NCI-H2081 (cell line): ENCODE measurements at regions not wholly inside any gene's neighbourhood (a gene's known extent, or its start where the extent isn't known, plus 50 kb on each side); places are given as distances from the start of the nearest gene placed in this dataset.

ENCODE experiments used
- DNase-seq, 2 experiments: peaks; one replicate each; lab custom pipeline; 2025; lab: John Stamatoyannopoulos, UW

DNA sequence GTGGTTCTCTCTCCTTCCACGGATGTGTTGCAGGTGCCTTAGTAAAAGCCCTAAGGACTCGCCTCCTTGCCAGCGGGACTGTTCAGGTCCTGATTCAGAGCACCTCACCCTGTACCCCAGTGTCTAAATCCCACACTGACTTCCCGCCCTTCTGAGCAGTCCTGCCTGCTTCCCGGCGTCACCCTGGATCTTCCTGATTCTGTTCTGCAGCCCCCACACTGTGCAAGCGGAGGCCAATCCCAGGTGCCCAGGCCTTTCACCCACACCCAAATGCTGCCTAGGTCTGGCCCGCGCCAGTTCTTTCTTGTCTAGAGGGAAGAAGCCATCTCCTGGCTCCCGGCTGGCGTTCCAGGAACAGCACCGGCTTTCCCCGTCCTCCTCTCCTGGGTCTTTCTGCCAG is 95.9 kb upstream of the GALNT2 start:
- DNase-seq: no peak

GRCh38 chr1:229972600-229973296 is 94.3 kb upstream of the GALNT2 start:
- DNase-seq: no peak

GRCh38 chr1:229973297-229973612 is 93.8 kb upstream of the GALNT2 start:
- DNase-seq: no peak

GRCh38 chr1:229975047-229975446 is 92.0 kb upstream of the GALNT2 start:
- DNase-seq: no peak

DNA sequence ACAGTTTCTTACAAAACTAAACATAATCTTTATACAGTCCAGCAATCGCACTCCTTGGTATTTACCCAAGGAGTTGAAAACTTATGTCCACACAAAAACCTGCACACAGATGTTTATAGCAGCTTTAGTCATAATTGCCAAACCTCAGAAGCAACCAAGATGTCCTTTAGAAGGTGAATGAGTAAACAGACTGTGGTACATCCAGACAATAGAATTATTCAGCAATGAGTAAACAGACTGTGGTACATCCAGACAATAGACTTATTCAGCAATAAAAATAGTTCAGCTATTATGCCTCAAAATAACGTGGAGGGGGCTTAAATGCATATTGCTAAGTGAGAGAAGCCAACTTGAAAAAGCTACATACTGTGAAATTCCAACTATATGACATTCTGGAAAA is 87.0 kb upstream of the GALNT2 start:
- DNase-seq: no peak

DNA sequence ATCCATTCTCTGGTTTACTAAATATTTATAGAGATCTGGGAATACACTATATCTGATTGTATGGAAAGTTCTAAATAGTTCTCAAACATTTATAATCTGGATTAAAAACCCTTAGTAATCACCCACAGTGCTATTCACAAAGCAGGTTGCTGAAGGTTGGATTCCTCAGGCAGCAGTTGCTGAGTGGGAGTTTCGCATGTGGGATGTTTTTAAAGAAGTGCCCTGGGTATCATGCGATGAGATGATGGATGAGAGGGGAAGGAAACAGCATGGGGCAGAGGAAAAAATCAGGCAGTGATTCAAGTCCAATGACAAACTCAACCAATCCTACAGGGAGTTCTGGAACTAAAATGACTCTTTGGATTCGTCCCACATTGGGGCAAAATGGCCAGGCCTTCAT is 85.3 kb upstream of the GALNT2 start:
- no peak for DNase-seq

DNA sequence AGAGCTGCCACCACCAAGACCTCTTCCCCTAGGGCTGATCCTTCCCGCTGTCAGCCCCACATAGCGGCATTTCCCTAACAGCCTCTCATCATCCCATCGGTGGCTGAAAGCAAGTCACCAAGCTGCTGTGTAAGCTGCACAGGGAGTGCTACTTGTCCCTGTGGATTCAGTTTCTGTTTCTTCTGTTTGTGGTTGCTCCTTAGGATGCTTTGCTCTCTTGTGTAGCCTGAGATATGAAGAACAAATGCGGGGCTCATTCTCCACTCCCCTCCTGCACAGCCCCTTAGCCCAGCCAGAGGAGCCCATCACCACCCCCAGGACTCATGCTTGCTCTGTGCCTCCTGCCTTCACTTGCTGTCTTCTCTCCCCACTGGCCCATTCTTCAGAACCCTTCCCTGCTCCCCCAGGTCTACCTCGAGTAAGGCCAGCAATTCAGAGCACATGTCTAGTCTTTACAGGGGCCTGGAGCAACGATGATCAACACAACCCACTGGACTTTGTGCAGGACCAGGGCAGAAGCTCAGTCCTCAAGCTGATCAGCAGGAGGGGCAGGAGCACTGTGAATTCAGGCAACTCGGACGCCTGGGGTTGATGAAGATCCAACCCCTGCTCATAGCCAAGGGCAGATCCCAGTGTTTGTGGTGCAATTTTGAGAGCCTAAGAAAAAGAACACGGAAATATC is 82.6 kb upstream of the GALNT2 start:
- DNase-seq: no peak

DNA sequence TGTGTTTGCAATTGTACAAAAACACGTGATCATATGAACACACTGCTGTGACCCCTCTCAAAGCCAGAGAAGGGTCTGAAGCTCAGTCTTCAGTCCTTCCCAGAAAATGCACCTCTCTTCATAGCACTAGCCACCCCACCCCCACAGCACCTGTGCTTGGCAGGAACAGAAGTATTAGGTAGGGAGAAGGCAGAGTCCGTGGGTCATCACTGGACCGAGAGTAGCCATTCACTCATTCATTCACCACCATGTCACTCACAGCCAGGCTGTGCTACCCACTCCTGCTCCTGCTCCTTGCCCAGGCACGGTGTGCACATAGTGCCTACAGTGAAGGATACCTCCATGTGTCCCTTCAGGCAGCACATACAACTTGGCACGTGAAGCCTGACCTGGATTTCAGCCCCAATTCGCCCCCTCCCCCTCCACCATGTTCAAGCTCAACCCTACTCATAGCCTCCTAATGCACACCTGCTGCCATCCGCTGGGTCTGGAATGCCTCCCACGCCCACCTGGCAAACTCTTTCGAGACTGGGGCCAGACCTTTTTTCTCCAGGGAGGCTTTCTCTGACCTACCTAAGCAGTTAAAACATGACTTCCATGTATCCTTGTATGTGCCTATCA is 81.9 kb upstream of the GALNT2 start:
- no peak for DNase-seq

- DNase-seq: no peak
Measured at GRCh38 chr1:229985613-229986010, 81.4 kb upstream of the GALNT2 start.

- no peak for DNase-seq
Measured at GRCh38 chr1:229986737-229987337, 80.2 kb upstream of the GALNT2 start.

DNA sequence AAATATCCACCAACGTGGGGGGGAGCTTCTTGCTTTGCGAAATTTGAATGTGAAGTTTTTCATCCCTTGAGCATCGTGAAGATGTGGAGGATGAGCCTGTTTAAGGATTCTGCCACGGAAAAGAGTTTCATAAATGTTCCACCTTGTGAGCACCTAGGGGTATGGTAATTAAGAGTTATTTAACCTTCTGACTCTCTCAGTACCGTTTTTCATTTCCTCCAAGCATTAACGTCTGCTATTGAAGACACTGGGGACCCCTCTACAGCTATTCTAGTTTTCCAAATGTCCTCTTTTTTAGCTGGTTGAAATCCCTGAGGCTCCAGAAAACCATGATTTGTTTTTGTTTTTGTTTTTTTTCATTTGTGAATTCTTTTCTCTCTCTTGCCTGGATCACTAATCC is 79.1 kb upstream of the GALNT2 start:
- DNase-seq: no peak

- no peak for DNase-seq
Measured at GRCh38 chr1:229988534-229988933, 78.5 kb upstream of the GALNT2 start.

DNA sequence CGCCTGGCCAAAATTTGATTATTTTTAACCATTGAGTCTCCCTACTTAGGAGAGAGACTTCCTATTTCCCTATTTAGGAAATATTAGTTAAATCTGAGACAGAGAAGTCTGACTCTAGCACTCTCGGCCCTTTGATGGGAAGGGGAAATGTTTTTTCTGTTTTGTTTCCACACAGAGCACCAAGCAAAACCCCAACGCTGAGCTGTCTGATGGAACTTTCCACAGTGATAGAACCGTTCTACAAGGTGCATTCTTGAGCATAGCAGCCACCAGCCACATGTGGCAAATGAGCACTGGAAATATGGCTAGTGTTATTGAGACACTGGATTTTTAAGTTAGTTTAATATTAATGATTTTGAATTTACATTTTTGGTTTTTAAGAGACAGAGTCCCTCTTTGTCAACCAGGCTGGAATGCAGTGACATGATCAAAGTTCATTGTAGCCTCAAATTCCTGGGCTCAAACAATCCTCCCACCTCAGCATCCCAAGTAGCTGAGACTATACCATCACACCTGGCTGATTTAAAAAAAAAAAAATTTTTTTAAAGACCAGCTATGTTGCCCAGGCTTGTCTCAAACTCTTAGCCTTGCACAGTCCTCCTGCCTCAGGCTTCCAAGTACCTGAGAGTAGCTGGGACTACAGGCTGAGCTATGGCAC is 77.3 kb upstream of the GALNT2 start:
- DNase-seq: no peak

DNA sequence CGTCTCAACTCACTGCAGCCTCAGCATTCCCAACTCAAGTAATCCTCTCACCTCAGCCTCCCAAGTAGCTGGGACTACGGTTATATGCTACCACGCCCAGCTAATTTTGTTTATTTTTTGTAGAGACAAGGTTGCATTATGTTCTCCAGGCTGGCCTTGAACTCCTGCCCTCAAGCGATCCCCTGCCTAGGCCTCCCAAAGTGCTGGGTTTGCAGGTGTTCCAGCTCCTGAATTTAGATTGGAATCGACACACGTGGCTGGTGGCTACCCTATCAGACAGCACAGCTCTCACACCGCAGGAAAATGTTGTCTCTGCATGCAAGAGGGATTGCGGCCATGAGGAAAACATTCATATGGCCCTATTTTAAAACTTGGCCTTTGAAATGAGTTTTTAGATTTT is 76.7 kb upstream of the GALNT2 start:
- DNase-seq: no peak

- no peak for DNase-seq
Measured at GRCh38 chr1:229991104-229991513, 75.9 kb upstream of the GALNT2 start.

- peak in 1 of 2 experiments; percentile 21 for DNase-seq
Measured at GRCh38 chr1:229991724-229992333, 75.2 kb upstream of the GALNT2 start.

DNA sequence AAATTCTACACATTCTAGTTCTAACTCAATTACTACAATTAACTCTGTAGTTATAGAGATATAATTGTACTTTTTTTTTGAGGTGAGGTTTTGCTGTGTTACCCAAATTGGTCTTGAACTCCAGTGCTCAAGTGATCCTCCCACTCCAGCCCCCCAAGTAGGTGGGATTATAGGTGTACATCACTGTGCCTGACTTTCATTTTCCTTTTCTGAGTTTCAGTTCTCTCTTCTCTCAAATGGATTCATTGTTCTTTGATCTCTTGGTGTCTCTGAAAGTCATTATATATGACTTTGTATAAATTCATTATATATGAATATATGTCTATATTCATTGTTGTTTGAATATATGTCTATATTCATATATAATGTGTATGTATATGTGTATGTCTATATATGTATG is 74.0 kb upstream of the GALNT2 start:
- no peak for DNase-seq

DNA sequence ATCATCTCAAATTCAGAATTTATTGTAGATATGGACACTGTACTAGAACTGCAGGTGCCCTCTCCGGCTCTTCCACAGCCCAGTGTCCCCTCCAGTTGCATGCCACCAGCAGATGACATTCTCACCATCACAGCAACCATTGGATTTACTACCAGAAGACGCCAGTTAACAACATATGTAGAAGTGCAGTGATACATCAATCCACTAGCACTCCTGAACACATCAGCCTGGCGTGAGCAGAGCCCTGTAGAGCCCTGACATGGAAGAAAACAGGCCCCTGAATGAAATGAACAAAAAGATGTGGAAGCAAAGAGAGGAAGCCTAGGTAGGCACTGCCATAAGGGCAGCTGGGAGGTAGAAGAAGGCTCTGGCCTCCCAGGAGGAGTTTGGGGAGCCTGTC is 73.1 kb upstream of the GALNT2 start:
- no peak for DNase-seq

DNA sequence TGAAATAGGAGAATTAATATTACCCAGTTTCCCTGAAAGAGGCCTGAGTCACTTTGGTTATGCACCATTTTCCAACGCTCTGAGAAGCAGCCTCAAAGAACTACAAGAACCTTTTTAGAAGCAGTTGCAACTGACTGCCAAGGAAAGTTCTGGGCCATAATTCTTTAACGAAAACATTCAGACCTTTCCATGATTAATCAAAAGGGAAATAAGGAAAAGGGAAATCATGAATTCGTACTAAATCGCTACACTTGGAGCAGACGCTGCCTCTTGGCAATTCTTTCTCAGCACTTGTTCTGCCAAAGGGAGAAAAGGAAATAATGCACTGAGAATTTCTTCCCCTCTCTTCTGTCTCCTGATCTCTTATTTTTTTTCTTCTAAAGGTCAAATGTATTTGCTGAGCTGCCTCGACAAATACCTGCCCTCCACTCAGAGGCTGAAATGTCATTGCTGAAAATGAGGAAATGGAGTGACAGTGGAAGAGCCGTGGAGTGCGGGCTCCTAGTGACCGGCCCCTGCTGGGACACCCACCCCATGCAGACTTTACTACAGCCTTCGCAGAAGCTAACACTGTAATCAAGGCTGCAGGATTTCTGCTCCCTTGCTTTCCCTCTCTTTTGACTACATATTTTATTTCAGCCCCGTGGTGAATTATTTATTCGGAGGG is 67.9 kb upstream of the GALNT2 start:
- DNase-seq: no peak

- DNase-seq: no peak
Measured at GRCh38 chr1:230000493-230001184, 66.4 kb upstream of the GALNT2 start.

GRCh38 chr1:230002164-230002803 is 64.8 kb upstream of the GALNT2 start:
- DNase-seq: no peak
